ENCODE measurements at regions not wholly inside any gene's neighbourhood (a gene's known extent, or its start where the extent isn't known, plus 50 kb on each side); places are given as distances from the start of the nearest gene placed in this dataset.

GRCh38 chr13:31980830-31981229, 50.7 kb upstream of the FRY start:
- DNase-seq (ENCODE audit: low read depth) = no peak
- in situ Hi-C loops (cut with HindIII; ENCODE audit: low pct_unique_long_range_greater_than_20kb, low sequenced_read_pairs) = no loop called here
